ENCODE measurements at regions not wholly inside any gene's neighbourhood (a gene's known extent, or its start where the extent isn't known, plus 50 kb on each side); places are given as distances from the start of the nearest gene placed in this dataset.
"Not testable (repeated sequence)": the region's sequence is repeated elsewhere in the genome, so short reads cannot be mapped to it uniquely, and the experiment has no call there.

DNA sequence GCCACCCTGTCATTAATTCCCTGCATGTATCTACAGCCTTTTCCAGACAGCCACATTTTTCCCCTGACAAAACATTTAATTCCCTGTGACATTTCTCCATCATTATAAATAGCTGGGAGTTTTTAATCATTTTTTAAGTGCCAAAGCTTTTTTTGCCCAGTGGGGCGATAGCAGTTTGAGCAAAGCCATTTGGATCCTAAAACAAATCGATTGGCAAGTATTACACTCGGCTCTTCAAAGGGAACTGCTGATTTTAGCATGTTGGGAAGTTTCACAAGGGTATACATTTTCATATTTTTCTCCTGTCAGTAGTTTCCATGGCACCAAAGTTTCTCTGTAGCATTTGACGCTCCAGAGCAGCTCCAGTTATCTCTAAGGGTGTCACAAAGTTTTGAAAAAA is 210.8 kb downstream of the HIPK3 start:
- no peak for DNase-seq (ENCODE audit: low read depth in 3 of 3)

DNA sequence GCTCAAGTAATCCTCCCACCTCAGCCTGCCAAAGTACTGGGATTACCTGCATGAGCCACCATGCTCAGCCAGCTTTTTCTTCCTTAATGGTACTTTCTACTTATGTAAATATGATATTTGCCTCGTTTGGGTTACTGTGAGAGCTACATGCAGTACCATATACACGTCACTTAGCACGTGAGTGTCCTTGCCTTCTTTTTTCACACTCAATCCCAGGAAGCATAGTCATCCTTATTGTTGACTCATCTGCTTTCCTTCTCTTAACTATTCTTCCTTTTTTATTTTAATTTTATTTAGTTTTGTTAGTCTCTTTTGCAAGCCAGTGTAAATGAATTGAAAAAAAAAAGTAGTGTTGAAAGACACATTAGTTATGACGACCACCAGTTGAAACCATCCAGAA is 205.9 kb downstream of the HIPK3 start:
- no peak for DNase-seq (ENCODE audit: low read depth in 3 of 3)

DNA sequence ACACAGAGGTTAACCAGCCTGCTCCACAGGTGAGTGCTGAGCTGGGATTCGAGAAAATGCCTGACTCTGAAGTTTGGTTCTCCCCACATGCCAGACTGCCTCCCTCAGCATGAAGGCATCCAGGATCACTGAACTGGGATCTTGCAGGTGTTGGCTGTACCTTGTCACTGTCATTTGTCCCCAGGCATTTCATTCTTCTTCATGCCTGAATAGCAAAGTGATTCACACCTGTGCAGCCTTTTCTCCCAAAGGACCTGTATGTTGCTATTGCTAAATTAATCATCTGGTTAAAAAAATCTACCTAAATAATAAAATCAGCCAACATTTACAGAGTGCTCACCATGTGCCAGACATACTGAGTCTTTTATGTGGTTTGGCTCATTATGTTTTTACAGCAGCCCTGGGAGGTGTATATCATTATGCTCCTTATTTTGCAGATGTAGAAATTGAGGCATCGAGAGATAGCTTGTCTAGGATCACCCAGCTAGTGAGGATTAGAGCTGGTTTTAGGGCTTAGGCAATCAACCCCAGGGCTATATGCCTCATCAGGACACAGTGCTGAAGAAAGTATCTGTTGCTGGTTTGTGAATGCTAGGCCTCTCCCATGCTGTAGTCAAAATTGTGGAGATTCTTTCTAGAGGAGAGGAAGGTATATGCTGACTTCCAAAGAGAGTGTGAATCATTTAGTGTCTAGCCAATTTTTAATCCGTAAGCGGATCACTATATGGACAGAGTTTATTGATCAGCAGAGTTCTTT is 204.4 kb downstream of the HIPK3 start:
- no peak for DNase-seq (ENCODE audit: low read depth in 3 of 3)

DNA sequence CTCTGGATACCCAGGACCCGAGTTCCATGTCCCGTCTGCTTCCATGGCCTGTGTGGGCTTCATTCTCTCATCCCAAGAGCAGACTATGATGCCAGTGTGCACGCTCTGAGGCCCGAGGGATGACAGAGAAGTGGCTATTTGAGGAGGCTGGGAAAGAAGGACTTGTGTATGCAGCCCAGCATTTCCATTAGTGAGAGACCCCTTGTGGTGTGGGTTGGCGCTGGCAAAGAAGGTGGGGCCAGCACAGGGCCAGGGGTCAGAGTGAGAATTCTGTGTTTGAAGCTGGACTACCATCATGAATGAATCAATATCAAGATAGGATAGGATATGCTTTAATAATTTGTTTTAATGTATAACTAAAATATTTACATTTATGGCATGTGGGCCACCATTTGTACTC is 200.8 kb downstream of the HIPK3 start:
- no peak for DNase-seq (ENCODE audit: low read depth in 3 of 3)

DNA sequence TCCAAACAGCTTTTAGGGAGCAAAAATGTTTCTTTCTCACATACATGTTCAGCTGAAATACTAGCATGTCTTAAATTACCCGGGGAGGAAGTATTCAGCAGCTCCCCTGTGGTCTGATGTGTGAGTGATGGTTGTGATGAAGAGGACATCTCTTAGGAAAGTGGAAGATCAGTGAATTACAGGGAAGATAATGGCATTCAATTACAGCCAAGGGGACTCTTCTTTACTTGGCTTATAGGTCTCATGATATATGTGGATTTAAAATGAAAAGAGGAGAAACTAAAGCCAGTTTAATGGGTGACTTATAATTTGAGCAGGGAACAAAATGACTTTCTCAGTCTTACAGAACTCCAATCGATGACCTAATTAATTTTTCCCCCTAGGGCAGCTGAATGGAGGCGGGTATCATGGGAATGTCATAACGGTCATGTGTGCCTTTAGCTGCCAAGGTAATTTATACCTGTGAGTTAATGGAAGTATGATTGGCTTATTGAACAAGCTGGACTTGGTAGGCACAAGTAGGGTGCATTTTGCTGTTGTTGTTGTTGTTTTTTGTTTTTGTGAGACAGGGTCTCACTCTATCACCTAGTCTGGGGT is 198.8 kb downstream of the HIPK3 start:
- DNase-seq (ENCODE audit: low read depth in 3 of 3), result no peak

DNA sequence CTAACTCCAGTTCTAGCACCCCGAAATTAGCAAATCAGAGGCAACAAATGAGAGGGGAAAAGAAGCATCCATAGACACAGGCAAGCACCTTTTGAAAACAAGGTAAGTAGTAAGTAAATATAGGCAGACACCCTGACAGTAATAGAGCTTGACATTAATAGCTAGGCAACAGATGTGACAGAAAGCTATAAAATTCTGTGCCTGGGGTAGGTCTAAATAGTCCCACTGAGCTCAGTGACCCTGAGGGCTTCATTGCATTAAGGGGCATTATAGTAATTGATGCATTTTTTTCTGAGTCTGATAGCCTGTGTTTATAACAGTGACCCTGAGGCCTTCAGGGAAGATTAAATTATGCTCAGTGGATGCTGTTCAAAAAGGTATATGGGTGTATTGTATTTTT is 197.1 kb downstream of the HIPK3 start:
- no peak for DNase-seq (ENCODE audit: low read depth in 3 of 3)

DNA sequence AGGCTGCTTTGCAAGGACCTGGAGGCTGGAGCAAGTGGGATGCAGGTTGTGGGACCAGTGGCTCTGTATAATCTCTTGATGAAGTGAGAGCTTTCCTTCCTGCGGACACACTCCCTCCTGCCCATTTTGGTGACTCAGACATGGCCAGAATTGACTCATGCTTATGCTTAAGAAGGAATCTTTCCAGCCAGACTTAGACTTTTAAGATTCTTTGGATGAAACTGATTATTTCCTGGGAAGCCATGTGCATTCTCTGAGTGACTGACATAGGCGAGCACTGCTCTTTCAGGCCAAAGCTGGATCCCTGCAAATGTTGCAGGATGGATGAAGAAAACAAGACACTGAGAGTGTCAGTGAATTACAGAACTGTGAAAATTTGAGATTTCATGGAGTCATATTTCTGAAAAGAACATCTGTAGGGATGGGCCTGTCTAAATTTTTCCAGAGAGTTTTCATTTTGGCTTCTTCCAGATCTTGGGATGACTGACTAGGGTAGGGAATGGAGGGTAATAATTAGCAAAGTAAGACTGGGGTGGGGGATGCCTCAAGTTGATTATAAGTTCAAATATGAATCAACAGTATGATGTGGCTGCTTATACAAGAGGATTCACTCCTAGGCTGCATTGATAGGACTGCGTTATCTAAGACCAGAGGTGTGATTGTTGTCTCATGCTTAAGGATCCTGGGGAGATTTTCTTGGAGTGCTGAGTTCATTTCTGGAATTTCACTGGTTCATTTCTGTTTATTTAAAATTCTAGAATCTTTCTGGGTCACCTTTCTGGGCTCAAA is 195.8 kb downstream of the HIPK3 start:
- no peak for DNase-seq (ENCODE audit: low read depth in 3 of 3)

DNA sequence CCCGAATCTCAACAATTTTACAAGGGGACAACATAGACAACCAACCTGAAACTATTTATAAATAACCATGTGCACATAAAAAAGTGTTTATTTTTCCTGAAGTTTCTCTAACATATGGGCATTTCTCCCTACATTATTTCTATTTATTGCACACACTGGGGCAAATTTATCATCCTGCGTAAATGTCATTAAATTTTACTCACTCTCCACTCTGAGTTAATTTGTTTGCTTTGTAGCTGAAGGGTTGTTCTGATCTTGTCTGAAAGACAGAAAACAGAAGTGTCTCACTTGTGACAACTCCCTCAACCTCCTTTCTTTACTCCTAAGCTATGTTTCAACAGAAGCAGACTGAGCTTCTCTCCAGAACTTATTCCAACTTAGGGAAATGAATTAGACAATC is 194.2 kb downstream of the HIPK3 start:
- no peak for DNase-seq (ENCODE audit: low read depth in 3 of 3)

DNA sequence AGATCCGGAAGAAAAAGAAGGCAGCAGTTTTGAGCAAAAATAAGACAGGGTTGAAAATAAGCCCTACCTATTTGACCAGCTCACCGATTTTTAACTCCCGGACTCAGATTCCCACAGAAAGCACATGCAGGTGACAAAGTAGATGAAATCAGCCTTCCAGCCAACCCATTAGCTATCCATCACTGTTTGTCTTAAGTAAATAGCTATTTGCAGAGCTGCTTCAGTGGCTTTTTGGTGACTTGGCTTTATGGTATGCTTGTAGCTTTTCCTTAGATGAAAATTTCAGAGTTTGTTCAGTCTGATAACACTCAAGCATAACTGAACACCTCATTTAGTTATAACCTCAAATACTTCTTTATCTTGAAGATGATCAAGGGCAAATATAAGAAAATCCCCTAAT is 192.6 kb downstream of the HIPK3 start:
- DNase-seq (ENCODE audit: low read depth in 3 of 3), result no peak

DNA sequence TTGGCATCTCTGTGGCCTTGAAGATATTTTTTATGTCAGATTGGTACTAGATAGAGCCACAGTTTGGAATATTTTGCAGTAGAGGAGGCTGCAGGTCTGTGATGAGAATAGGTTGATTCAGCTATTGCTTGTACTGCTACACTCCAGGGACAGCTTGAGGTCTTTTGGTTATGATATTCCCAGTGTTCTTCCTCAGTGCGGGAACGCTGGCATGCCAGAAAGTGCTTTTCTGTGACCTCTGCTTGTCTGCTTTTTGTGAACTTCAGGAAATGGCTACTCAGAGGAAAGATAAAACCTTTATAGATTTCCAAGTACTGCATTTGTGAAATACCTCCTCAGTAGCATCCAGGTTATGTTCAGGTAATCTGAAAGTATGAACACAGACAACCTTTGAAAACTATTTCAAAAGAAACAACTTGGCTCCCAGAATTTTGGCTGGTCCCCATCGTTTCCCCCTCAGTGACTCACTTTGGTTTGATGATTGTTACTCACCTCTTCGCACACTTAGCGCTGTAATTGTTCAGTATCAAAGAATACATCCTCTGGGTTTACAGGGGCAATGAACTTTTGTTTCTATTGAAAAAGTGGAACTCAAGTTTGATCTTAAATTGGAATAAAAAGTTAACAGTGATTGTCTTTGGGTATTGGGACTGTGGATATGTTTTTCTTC is 191.4 kb downstream of the HIPK3 start:
- no peak for DNase-seq (ENCODE audit: low read depth in 3 of 3)

DNA sequence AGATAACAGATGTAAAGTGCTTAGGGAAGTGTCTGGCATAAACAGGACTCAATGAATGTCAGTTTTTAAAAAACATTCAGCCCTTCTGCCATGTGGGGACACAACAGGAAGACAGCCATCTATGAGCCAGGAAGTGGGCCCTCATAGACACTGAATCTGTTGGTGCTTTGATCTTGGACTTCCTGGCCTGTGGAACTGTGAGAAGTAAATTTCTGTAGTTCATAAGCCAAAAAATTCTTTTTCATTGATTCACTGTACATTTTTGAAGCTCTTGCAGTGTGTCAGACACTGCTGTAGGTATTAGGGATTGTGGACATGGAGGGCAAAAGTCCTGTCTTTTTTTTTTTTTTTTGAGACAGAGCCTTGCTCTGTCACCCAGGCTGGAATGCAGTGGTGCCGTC is 188.6 kb downstream of the HIPK3 start:
- DNase-seq (ENCODE audit: low read depth in 3 of 3), result no peak

DNA sequence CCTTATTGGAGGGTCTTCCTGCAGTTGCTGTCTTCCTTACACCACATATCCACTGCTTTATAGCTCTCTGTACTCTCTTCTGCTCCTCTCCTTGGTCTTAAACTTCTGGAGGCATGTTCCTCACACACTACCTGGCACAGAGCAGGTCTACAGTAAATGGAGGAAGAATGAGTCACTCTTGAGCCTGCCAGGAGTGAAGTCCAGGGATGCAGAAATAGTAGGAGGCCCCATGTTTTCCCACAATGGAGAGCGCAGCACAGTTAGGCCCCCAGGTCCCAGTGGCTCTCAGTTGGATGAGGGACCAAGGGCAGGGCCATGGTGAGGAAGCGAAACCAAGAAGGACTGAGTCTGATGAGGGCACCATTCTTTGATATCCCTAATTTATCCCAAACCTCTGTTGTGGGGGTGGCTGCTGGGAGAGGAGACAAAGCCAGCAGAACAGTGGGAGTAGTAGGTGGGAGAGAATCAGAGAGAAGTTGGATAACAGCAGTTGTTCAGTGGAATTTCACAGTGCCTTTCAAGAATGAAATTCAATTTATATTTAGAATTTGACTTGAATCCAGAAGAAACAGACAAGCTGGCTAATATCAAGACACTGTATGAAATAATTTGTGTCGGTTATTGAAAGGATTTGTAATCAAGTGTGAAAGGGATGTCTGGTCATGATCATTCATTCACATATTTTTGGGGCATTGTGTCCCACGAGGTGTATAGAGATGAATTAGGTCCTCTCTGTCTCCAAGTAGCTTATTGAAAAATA is 187.8 kb downstream of the HIPK3 start:
- DNase-seq (ENCODE audit: low read depth in 3 of 3), result no peak

DNA sequence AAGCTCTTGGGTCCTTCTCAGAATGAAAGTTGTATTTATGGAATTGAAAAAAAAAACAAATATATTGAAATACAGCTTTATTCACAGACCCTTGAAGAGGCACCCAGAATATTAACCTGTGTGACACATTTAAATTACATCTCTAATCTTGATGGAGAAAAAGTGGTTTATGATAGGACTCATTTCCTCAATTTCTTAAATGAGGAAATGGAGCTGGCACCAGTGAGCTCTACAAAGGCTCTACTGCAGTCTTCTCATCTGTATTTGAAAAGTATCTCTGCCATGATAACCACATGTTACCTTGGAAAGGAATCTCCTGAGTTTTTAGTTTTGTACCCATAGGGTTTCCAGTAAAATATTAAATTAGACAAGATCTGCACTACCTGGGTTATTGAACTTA is 186.5 kb downstream of the HIPK3 start:
- DNase-seq (ENCODE audit: low read depth in 3 of 3), result no peak

DNA sequence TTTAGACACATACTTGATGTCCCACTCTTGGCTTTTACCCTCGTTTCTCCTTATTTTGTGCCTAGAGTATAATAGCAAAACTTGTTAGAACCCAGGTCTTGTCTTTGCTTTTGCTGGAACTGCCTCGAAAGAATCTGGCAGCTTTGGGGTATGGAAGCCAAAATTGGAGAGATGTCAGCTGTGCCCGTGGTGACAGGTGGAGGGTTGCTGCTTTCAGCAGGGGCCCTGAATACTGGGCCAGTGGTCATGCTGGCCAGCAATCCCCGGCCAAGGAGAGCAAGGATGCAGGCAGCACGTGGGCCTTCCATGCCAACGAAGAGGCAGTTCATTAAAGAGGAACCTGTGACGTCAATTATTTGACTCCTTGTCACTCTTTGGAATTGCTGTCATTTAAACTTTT is 181.1 kb downstream of the HIPK3 start:
- no peak for DNase-seq (ENCODE audit: low read depth in 3 of 3)

DNA sequence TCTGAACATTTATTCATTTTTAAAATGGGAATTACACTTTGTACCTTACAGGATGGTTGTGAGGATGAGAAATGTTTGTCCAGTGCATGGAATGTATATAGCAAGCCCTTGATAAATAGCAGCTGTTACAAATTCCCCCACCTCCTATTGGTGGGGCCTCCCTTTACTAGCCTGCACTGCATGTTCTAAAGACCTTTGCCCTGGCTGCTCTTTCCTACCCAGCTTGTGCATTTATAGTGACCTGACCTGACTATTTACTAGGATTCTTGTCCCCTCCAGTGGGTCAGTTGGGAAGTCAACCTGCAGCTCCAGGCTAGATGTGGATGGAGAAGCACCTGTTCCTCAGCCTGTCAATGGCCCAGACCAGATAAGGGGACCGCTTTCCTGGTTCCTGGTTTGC is 180.3 kb downstream of the HIPK3 start:
- DNase-seq (ENCODE audit: low read depth in 3 of 3), result no peak

DNA sequence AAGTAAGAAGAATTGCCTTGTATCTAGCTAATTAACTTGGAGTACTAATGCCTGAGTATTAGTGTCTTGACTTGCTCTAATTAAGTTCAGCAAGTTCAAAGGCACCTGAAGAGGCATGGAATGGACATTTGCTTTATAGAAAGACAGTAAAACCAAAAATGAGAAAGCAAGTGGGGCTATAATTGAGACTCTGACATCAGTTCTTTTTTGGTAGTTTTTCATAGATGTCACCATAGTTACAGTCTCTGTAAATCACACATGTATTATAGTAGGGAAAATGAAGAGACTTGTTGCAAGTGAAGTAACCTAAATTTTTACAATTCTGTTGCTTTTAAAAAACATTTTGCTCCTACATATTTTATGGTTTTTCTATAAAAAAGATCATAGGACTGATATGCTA is 178.0 kb downstream of the HIPK3 start:
- no peak for DNase-seq (ENCODE audit: low read depth in 3 of 3)

DNA sequence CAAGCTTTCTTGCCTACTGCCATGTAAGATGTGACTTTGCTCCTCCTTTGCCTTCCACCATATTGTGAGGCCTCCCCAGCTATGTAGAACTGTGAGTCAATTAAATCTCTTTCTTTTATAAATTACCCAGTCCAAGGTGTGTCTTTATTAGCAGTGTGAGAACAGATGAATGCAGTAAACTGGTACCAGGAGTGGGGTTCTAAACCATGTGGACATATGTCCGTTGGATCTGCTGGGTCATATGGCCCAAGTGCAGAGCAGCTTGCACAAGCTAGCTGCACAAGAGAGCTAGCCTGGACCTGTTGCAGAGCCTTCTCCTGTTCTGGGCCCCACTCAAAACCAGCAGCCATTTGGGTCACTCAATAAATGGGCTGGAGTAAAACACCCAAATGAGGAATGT is 177.1 kb downstream of the HIPK3 start:
- no peak for DNase-seq (ENCODE audit: low read depth in 3 of 3)

DNA sequence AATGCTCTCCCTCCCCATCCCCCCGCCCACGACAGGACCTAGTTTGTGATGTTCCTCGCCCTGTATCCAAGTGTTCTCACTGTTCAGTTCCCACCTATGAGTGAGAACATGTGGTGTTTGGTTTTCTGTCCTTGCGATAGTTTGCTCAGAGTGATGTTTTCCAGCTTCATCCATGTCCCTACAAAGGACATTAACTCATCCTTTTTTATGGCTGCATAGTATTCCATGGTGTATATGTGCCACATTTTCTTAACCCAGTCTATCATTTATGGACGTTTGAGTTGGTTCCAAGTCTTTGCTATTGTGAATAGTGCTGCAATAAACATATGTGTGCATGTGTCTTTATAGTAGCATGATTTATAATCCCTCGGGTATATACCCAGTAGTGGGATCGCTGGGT is 171.3 kb downstream of the HIPK3 start:
- DNase-seq (ENCODE audit: low read depth in 3 of 3), result not testable (repeated sequence)

DNA sequence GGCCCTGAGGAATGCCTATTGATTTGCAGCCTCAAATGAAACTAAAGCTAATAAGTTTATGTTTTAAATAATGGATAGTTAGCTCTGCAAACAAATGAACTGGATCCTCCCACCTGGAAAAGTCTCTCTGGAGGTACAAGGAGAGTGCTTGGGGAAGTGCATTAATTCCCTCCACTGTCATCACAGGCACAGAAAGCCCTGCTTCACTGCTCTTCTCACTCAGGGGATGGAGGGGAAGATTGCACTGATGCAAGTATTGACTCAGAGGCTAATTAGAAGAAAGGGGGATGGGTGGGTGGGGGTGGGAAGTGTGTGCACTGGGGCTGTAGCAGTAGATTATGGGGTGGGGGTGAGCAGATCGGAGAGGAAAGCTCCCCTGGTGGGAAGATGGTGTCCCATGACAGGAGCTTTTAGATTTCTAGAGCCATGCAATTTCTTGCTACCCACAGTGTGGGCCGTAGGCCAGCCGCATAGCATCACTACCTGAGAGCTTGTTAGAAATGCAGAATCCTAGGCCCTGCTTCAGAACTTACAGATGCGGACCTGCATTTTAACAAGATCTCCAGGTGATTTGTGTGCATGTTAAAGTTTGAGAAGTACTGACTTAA is 163.9 kb downstream of the HIPK3 start:
- DNase-seq (ENCODE audit: low read depth in 3 of 3), result no peak

DNA sequence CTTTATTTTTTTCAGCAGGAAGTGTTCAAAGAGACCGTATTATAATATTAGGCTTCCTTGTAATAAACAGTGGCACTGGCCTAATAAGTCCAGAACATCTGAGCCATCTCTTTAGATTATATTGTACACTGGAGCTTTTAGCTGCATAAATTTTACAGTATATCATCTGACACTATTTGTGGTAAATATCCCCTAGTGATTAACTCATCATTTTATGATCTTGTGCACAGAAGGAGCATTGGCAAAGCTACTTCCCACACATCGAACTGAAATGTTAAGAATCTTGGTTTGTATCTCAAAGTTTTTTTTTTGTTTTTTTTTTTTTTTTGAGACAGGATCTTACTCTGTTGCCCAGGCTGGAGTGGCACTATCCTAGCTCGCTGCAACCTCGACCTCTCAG is 162.7 kb downstream of the HIPK3 start:
- no peak for DNase-seq (ENCODE audit: low read depth in 3 of 3)

DNA sequence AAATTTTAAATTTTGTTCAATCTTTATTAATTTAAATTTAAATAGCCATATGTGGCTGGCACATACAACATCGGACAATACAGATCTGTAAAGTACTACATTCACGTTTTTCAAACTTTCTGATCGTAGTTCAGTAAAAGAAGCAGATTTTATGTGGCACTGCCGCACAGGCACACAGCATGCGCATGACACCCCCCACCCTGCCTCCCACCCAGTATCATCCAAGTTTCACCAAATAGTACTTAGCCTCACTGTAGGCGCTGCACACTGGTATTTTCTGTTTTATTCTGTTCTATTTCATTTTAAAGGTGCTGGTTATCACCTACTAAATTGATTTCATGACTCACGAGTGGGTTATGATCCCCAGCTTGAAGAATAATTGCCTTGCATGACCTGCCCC is 159.9 kb downstream of the HIPK3 start:
- no peak for DNase-seq (ENCODE audit: low read depth in 3 of 3)

All from stimulated activated CD4-positive, alpha-beta T cell treated with anti-CD3 and anti-CD28 coated beads, TNF-alpha, amount 100 ng/mL, for 48 hours (primary cell).